GM23338 (cell line): ENCODE measurements at regions not wholly inside any gene's neighbourhood (a gene's known extent, or its start where the extent isn't known, plus 50 kb on each side); places are given as distances from the start of the nearest gene placed in this dataset.
A peak's percentile ranks its signal among the peaks of the same experiment; 100 is the strongest.

Experiments used
- ATAC-seq: fragments of 200-7000 bp; cut with Tn5 transposase; 3 replicates; pipeline ENCODE4 v1.9.1; 2020
- DNase-seq: peaks from one replicate; pipeline ENCODE4 v3.0.0-alpha.2; 2015; ENCODE audit warnings: low spot score
- H2AFZ ChIP-seq: fragments of 200-600 bp; sonication (generic); 2 replicates; pipeline ENCODE4 v1.8.0; 2016; ENCODE audit warnings: antibody characterized with exemption, mild to moderate bottlenecking, moderate library complexity
- H3F3A ChIP-seq: fragments of 200-600 bp; sonication (generic); replicated peaks from 2 replicates; pipeline ENCODE4 v1.8.0; 2017; ENCODE audit warnings: antibody characterized with exemption, mixed run types, low read depth
- H3K27ac ChIP-seq: fragments of 200-600 bp; sonication (generic); 2 replicates; pipeline ENCODE4 v1.6.1; 2016; ENCODE audit warnings: low read depth
- H3K27me3 ChIP-seq: fragments of 200-600 bp; sonication (generic); 2 replicates; pipeline ENCODE4 v1.8.0; 2016; ENCODE audit warnings: mild to moderate bottlenecking, mixed run types, moderate library complexity; ENCODE audit not compliant: insufficient read depth
- H3K36me3 ChIP-seq: fragments of 200-600 bp; sonication (generic); 2 replicates; pipeline ENCODE4 v1.8.0; 2016; ENCODE audit warnings: mild to moderate bottlenecking; ENCODE audit not compliant: insufficient read depth
- H3K4me1 ChIP-seq: fragments of 200-600 bp; sonication (generic); 2 replicates; pipeline ENCODE4 v1.8.0; 2016; ENCODE audit warnings: mild to moderate bottlenecking, moderate library complexity; ENCODE audit not compliant: insufficient read depth
- H3K4me2 ChIP-seq: fragments of 200-600 bp; sonication (generic); 2 replicates; pipeline ENCODE4 v1.7.1; 2017; ENCODE audit warnings: mixed run types
- H3K4me3 ChIP-seq: fragments of 200-600 bp; sonication (generic); 2 replicates; pipeline ENCODE4 v1.6.1; 2016; ENCODE audit warnings: mixed run types
- H3K79me2 ChIP-seq: fragments of 200-600 bp; sonication (generic); replicated peaks from 2 replicates; pipeline ENCODE4 v1.8.0; 2017; ENCODE audit warnings: mild to moderate bottlenecking; ENCODE audit not compliant: insufficient read depth
- H3K9me2 ChIP-seq: fragments of 200-600 bp; sonication (generic); 2 replicates; pipeline ENCODE4 v1.8.0; 2017; ENCODE audit not compliant: insufficient read depth
- H4K20me1 ChIP-seq: fragments of 200-600 bp; sonication (generic); replicated peaks from 2 replicates; pipeline ENCODE4 v1.8.0; 2017; ENCODE audit warnings: mild to moderate bottlenecking; ENCODE audit not compliant: insufficient read depth
- H3K27ac Mint-ChIP-seq: 2 replicates; pipeline ENCODE4 v1.8.0; 2020; ENCODE audit warnings: inconsistent platforms, mild to moderate bottlenecking, moderate library complexity, mixed read lengths
- H3K27me3 Mint-ChIP-seq: 3 replicates; pipeline ENCODE4 v1.8.0; 2022; ENCODE audit warnings: low read depth, mild to moderate bottlenecking, moderate library complexity, mixed read lengths, inconsistent platforms; ENCODE audit not compliant: insufficient read depth, poor library complexity
- H3K36me3 Mint-ChIP-seq: 3 replicates; pipeline ENCODE4 v1.8.0; 2021; ENCODE audit warnings: low read depth, mild to moderate bottlenecking, inconsistent platforms, moderate library complexity, mixed read lengths
- H3K4me1 Mint-ChIP-seq: 3 replicates; pipeline ENCODE4 v1.8.0; 2020; ENCODE audit warnings: mild to moderate bottlenecking, inconsistent platforms, mixed read lengths
- H3K4me3 Mint-ChIP-seq: 3 replicates; pipeline ENCODE4 v1.8.0; 2021; ENCODE audit warnings: moderate library complexity, mild to moderate bottlenecking, inconsistent platforms, mixed read lengths
- H3K9me3 Mint-ChIP-seq: 3 replicates; pipeline ENCODE4 v1.8.0; 2020; ENCODE audit warnings: moderate library complexity, mild to moderate bottlenecking, inconsistent platforms, mixed read lengths
- CREB1 ChIP-seq: fragments of 250-450 bp; sonication (Bioruptor Pico); IDR thresholded peaks from 2 replicates; pipeline ENCODE4 v1.5.0; 2020; ENCODE audit warnings: low read depth, mild to moderate bottlenecking, moderate library complexity
- CTCF ChIP-seq, 2 experiments: fragments of 200-600 bp in 1 of 2; sonication (generic) in 1 of 2; conservative IDR thresholded peaks; 2 replicates each; pipeline versions ENCODE4 v1.5.1 to v1.6.1; 2016 to 2017; ENCODE audit warnings: antibody characterized with exemption in 2 of 2, low read depth in 2 of 2, mild to moderate bottlenecking in 2 of 2, moderate library complexity in 1 of 2
- ETS1 ChIP-seq: IDR thresholded peaks from 2 replicates; pipeline ENCODE4 v1.6.1; 2016; ENCODE audit warnings: antibody characterized with exemption
- EZH2 ChIP-seq: fragments of 200-600 bp; sonication (generic); IDR thresholded peaks from one replicate; pipeline ENCODE4 v1.8.0; 2017; ENCODE audit warnings: antibody characterized with exemption, mild to moderate bottlenecking, low read depth; ENCODE audit not compliant: unreplicated experiment
- EZH2phosphoT487 ChIP-seq: fragments of 200-600 bp; sonication (generic); IDR thresholded peaks from one replicate; pipeline ENCODE4 v1.8.1; 2018; ENCODE audit warnings: antibody characterized with exemption; ENCODE audit not compliant: unreplicated experiment
- JUNB ChIP-seq: IDR thresholded peaks from one replicate; pipeline ENCODE4 v1.6.1; 2016; ENCODE audit warnings: antibody characterized with exemption; ENCODE audit not compliant: unreplicated experiment
- NANOG ChIP-seq: IDR thresholded peaks from 2 replicates; pipeline ENCODE4 v1.6.1; 2016; ENCODE audit warnings: antibody characterized with exemption, borderline replicate concordance
- POLR2AphosphoS5 ChIP-seq: IDR thresholded peaks from 2 replicates; pipeline ENCODE4 v1.6.1; 2016; ENCODE audit warnings: antibody characterized with exemption, low read depth
- REST ChIP-seq: IDR thresholded peaks from one replicate; pipeline ENCODE4 v1.6.1; 2018; ENCODE audit warnings: antibody characterized with exemption; ENCODE audit not compliant: unreplicated experiment
- STAT1 ChIP-seq: IDR thresholded peaks from one replicate; pipeline ENCODE4 v1.6.1; 2016; ENCODE audit warnings: antibody characterized with exemption; ENCODE audit not compliant: unreplicated experiment
- ZNF114 ChIP-seq: fragments of 250-450 bp; sonication (Bioruptor Pico); IDR thresholded peaks from 2 replicates; pipeline ENCODE4 v1.5.0; 2020; ENCODE audit warnings: mild to moderate bottlenecking, moderate library complexity
- ZNF331 ChIP-seq: fragments of 250-450 bp; sonication (Bioruptor Pico); IDR thresholded peaks from 2 replicates; pipeline ENCODE4 v1.5.0; 2020; ENCODE audit warnings: low read depth, mild to moderate bottlenecking, moderate library complexity
- ZNF462 ChIP-seq: fragments of 250-450 bp; sonication (Bioruptor Pico); IDR thresholded peaks from 2 replicates; pipeline ENCODE4 v1.5.0; 2020; ENCODE audit warnings: mild to moderate bottlenecking, moderate library complexity

- Mint-ChIP-seq H3K27ac (no peak overlapping the region), H3K36me3 (no peaks in the 10 kb centered on the region), H3K4me3 (no peak overlapping the region), H3K9me3 (no peaks in the 10 kb centered on the region), H3K27me3 (peaks cover 11% of the 10 kb centered on the region), H3K4me1 (peaks cover 3% of the 10 kb centered on the region; the same call in 2 of the 3 replicates)
- no peak for ATAC-seq
- no peaks in the 10 kb centered on the region for H3K9me2 ChIP-seq
- H3K4me1 ChIP-seq = no peaks in the 10 kb centered on the region
- H2AFZ ChIP-seq = 0 out of 2 replicates have a peak overlapping the region, but pooled peaks have one; percentile 59
- no peaks in the 10 kb centered on the region for H4K20me1 ChIP-seq
- no peaks in the 10 kb centered on the region for H3K36me3 ChIP-seq
- no peak overlapping the region for H3K4me2 ChIP-seq
- H3K4me3 ChIP-seq = no peak overlapping the region
- no peaks in the 10 kb centered on the region for H3K79me2 ChIP-seq
- no peak for TF ChIP-seq POLR2AphosphoS5
- TF ChIP-seq ZNF114 (CRISPR knock-in tag) = no peak
- TF ChIP-seq EZH2phosphoT487 = no peak
- no peak for TF ChIP-seq ZNF462 (CRISPR knock-in tag)
- no peak for TF ChIP-seq EZH2
- TF ChIP-seq CTCF (conservative IDR thresholded peaks at IDR 0.05; ENCODE audit: low read depth in 2 of 2) = no peak
- no peak for TF ChIP-seq JUNB
- no peak for TF ChIP-seq ZNF331 (CRISPR knock-in tag)
- no peak for TF ChIP-seq NANOG
- TF ChIP-seq STAT1 = no peak
- no peak for TF ChIP-seq CREB1
- TF ChIP-seq ETS1 = no peak
- TF ChIP-seq REST = no peak
- no peaks in the 10 kb centered on the region for H3K27me3 ChIP-seq
- DNase-seq = no peak
- no peaks in the 10 kb centered on the region for H3F3A ChIP-seq
- no peak overlapping the region for H3K27ac ChIP-seq
Measured at GRCh38 chr3:139104062-139104461, 59.4 kb upstream of the PRR23C start.
